GM12891 (cell line): ENCODE measurements at regions not wholly inside any gene's neighbourhood (a gene's known extent, or its start where the extent isn't known, plus 50 kb on each side); places are given as distances from the start of the nearest gene placed in this dataset.

Experiments used
- DNase-seq: peaks from one replicate; pipeline ENCODE4 v3.0.0; 2011; ENCODE audit warnings: low spot score; ENCODE audit not compliant: insufficient read length
- FAIRE-seq: peaks from 2 replicates; lab custom pipeline; 2011; peaks lifted over from hg19 to GRCh38; lab: Jason Lieb, UNC
- PAX5 ChIP-seq: IDR thresholded peaks from 2 replicates; pipeline ENCODE4 v1.6.1; 2011; ENCODE audit warnings: low read length, moderate library complexity, mild to moderate bottlenecking; ENCODE audit not compliant: insufficient read depth, severe bottlenecking
- POLR2A ChIP-seq: IDR thresholded peaks from 2 replicates; pipeline ENCODE4 v1.6.1; 2011; ENCODE audit warnings: low read depth, low read length, control low read depth
- POLR2AphosphoS5 ChIP-seq: IDR thresholded peaks from 2 replicates; pipeline ENCODE4 v1.6.1; 2011; ENCODE audit warnings: low read depth, low read length, control low read depth
- POU2F2 ChIP-seq: IDR thresholded peaks from 2 replicates; pipeline ENCODE4 v1.6.1; 2011; ENCODE audit warnings: low read depth, mild to moderate bottlenecking, control low read depth, low read length, moderate library complexity
- SPI1 ChIP-seq: IDR thresholded peaks from 2 replicates; pipeline ENCODE4 v1.6.1; 2011; ENCODE audit warnings: low read depth, low read length, control low read depth
- TAF1 ChIP-seq: IDR thresholded peaks from 2 replicates; pipeline ENCODE4 v1.6.1; 2011; ENCODE audit warnings: low read depth, low read length, control low read depth

DNA sequence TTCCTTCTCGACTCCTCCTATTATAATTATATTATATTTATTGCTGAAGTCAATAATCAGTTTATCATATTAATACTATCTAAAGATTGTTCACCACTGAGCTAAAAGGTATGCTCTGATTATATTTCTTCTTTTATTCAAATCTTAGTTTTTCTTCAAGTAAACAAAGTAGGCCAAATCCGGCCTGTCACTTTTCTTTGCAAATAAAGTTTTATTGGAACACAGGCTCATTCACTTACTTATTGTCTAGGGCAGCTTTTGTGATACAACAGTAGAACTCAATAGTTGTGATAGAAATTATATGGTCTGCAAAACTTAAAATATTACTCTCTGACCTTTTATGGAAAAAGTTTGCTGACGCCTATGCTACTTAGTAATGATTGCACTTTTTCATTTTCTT is 92.4 kb upstream of the DNAJC19 start:
- no peak for FAIRE-seq
- TF ChIP-seq TAF1 (no peak), POLR2A (no peak), POU2F2 (no peak), SPI1 (no peak), POLR2AphosphoS5 (no peak), PAX5 (no peak)

DNA sequence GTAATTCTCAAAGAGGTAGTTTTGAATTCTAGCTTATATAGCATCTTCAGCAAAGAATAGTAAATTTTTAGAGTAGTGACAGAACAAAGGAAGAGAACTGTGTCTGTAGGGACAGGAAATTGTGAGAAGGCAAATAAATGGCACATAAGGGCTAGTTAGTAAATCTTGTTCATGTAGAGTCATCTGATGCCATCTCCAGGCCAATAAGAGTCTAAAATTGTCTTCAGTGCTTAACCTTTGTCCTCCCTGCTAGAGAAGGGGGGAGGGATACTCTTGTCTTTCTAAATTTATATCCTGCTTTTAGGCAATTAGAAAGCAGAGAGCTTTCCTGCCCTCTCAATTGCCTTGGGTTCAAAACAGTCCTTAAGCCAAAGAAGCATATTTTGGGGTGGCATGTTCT is 87.0 kb upstream of the DNAJC19 start:
- no peak for FAIRE-seq

More for the DNA sequence above, 92.4 kb upstream of the DNAJC19 start:
- DNase-seq, result no peak

DNA sequence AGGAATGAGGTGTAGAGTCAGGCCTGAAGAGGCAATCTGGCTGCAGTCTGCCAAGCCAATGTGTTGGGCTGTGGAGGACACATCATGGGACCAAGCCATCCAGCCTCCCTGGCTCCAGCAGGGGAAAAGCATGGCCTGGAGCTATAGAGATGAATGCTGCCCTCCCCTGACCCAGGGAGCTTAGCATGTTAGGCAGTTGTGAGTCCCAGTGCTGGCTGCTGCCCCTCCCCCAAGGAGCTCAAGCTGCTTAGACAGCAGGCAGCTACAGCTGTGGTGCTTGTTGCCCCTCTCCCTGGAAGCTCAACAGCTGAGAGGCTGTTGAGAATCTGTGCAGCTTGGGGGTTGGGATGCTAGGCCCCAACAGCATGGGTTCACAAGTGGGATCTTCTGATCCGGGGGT is 85.6 kb upstream of the DNAJC19 start:
- no peak for DNase-seq
- no peak for FAIRE-seq
- no peak for TF ChIP-seq POLR2AphosphoS5
- TF ChIP-seq POLR2A, result no peak
- no peak for TF ChIP-seq TAF1
- no peak for TF ChIP-seq POU2F2
- no peak for TF ChIP-seq PAX5
- TF ChIP-seq SPI1, result no peak

More for the DNA sequence above, 87.0 kb upstream of the DNAJC19 start:
- TF ChIP-seq POLR2A, result no peak
- TF ChIP-seq SPI1, result no peak
- TF ChIP-seq PAX5, result no peak
- TF ChIP-seq POLR2AphosphoS5, result no peak
- no peak for DNase-seq

DNA sequence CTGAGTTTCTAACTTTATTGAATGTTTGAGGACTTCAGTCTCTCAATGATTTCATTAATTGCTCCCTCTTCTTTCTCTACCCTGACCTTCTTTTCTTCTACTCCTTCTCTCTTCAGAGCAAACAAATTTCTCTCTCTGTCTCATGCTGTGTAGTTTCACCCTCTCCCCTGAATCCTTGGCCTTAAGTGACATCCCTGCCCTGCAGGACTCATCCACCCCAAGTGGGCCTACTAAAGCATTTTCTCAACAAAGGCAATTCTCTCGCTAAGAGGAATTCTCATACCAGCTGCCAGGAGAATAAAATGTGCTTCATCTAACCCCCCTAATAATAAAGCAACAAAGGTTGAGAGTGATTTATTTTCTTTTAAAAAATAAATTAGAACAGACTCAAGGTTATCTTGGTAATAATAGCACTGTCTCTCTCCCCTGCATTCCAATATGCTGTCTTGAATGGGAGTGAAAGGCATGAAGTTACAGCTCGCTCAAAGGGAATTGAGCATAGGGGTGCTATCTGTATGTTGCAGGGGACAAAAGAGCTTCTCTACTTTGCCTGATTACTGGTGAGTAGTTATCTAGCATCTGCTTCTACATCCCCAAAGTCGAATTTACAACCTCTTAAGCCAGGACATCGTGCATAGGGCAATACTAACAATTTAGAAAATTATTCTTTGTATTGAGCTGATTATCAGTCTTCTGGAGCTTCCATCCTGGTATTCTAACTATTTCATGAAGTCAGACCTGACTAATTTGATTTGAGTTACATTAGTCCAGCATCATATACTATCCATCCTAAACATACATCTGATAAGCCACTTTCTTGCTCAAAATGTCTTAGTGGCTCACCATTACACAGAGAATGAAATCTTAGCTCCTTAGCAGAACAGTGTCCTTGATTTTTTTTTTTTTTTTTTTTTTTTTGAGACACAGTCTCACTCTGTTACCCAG is 76.9 kb upstream of the DNAJC19 start:
- no peak for DNase-seq
- FAIRE-seq, result no peak
- TF ChIP-seq POU2F2 (no peak), POLR2A (no peak), PAX5 (no peak)

DNA sequence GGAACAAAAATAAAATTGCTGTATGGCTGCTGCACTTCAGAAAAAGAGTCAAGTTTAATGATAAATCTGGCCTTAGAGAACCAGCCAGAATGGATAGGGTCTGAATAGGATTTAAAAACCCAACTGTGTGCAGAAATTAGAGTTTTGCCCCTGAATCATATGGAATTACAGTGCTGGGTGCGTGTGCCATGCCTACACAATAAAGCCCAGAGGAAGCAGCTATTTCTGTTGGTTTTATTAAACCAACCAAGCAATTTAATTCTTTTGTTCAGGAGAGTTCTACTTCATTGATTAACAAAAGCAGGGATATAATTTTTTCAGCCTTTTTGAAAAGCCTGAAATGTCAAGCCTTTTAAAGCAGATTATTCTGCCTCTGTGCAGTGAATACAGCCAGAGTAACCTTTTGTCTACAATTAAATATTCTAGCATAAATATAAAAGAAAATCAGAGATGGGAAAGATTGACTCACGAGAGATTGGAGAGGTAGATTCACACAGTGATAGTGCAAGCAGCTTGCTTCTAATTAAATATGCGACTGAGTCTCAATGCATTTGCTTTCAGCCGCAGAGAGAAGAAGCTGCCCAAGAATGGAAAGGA is 66.7 kb upstream of the DNAJC19 start:
- no peak for FAIRE-seq
- DNase-seq, result no peak
- TF ChIP-seq POU2F2 (no peak), SPI1 (no peak), TAF1 (no peak), PAX5 (no peak), POLR2A (no peak), POLR2AphosphoS5 (no peak)

DNA sequence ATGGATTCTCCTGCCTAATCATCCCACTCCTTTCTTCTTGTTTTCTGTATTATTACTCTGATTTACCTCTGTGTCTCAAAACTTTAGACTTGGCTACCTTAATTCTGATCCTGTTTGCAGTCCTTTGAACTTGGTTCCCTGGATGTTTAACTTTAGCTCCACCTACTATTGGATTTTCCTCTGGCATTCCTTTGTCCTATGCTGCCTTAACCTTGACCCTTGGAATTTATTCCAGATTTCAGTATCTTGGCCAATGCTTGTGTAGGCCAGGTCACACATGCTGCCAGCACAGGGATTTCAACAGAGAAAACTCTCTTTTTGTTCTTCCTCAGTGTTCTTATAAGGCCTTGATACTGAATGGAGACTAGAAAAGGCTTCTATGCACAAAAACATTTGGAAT is 65.0 kb upstream of the DNAJC19 start:
- FAIRE-seq (no peak), DNase-seq (no peak)
- TF ChIP-seq SPI1, result no peak
- TF ChIP-seq TAF1, result no peak
- TF ChIP-seq POU2F2, result no peak
- no peak for TF ChIP-seq PAX5
- TF ChIP-seq POLR2A, result no peak

DNA sequence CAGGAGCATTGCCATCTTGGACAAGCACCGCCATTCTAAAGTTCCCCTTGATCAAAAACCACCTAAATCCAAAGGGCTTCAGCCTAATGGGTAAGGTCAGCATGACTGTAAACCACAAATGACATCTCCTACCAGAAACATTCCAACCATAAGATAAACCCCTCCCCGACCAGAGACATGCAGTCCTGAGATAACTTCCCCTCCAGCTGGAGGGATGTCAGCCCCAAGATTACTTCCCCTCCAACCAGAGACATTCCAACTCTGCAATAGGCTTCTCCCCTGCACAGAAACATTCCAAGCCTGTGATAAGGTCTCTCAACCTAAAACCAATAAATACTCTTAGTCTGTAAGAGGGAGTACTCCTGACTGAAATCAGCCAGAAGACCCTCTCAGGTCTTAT is 62.7 kb upstream of the DNAJC19 start:
- FAIRE-seq, result no peak
- no peak for DNase-seq
- TF ChIP-seq POLR2AphosphoS5, result no peak
- TF ChIP-seq SPI1, result no peak
- TF ChIP-seq POU2F2, result no peak
- no peak for TF ChIP-seq TAF1
- no peak for TF ChIP-seq PAX5
- TF ChIP-seq POLR2A, result no peak

DNA sequence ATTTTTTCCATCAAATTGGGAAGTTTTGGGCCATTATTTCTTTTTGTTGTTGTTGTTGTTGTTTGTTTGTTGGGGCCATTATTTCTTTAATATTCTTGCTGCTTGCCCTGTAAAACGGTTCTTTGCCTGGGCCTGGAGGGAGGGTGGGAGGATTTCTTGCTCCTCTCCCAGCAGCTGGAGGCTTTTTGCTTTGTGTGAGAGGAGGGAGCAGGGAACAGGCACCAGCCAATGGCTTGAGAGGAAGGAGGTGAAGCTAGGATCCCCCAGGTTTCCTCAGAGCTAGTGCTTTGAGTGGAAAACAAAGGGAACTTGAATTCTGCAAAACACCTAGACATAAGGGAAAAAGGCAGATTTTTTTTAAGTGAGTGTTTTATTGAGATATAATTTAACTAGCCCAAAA is 61.2 kb upstream of the DNAJC19 start:
- DNase-seq, result no peak
- no peak for TF ChIP-seq TAF1
- no peak for FAIRE-seq

DNA sequence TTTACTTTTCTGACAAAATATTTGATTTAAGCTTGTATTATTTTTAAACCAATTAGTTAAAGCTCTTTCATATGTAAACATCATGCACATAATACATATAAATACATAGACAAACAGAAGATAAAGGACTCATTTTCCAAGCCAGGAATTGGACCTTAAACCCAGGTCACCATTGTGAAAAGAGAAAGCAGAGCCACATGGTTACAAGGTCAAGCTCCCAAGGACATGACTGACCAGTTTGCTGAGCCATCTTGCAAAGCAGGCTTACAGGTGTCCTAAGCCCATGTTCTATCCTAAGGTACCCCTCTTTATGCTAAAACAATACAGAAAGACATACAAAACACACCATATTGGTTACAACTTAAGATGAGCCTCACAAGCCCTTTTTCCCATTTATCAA is 50.5 kb upstream of the DNAJC19 start:
- FAIRE-seq (no peak), DNase-seq (no peak)
- TF ChIP-seq SPI1, result no peak
- no peak for TF ChIP-seq POLR2A
- no peak for TF ChIP-seq TAF1
- TF ChIP-seq PAX5, result no peak
- no peak for TF ChIP-seq POLR2AphosphoS5
- no peak for TF ChIP-seq POU2F2
